PFSK-1 (cell line): ENCODE measurements at regions not wholly inside any gene's neighbourhood (a gene's known extent, or its start where the extent isn't known, plus 50 kb on each side); places are given as distances from the start of the nearest gene placed in this dataset.

Source experiments
- FOXP2 ChIP-seq: optimal IDR thresholded peaks from 2 replicates; pipeline ENCODE3; 2011; ENCODE audit warnings: borderline replicate concordance, control low read depth, inconsistent platforms; ENCODE audit not compliant: insufficient read depth; ENCODE audit errors: extremely low read length, extremely low read depth
- POLR2AphosphoS5 ChIP-seq: IDR thresholded peaks from 2 replicates; pipeline ENCODE4 v1.6.1; 2012; ENCODE audit warnings: low read depth, mild to moderate bottlenecking, control low read depth, low read length, moderate library complexity
- REST ChIP-seq, 2 experiments: IDR thresholded peaks; 2 replicates each; pipeline versions ENCODE4 v1.6.1 to v1.8.0; 2011 to 2012; ENCODE audit warnings: low read depth in 2 of 2, low read length in 2 of 2, control low read depth in 1 of 2, inconsistent platforms in 1 of 2, mild to moderate bottlenecking in 1 of 2, moderate library complexity in 1 of 2; ENCODE audit not compliant: insufficient read depth in 1 of 2
- SIN3A ChIP-seq: IDR thresholded peaks from 2 replicates; pipeline ENCODE4 v1.6.1; 2012; ENCODE audit warnings: mild to moderate bottlenecking, low read length, moderate library complexity, borderline replicate concordance; ENCODE audit not compliant: insufficient read depth
- TAF1 ChIP-seq: IDR thresholded peaks from 2 replicates; pipeline ENCODE4 v1.6.1; 2012; ENCODE audit warnings: low read length, control low read depth, borderline replicate concordance; ENCODE audit not compliant: insufficient read depth

GRCh38 chr6:139703780-139704179 lies 329.3 kb upstream of the CITED2 start:
- TF ChIP-seq POLR2AphosphoS5, result no peak
- no peak for TF ChIP-seq SIN3A
- TF ChIP-seq TAF1, result no peak
- no peak for TF ChIP-seq REST (IDR thresholded peaks at IDR 0.05; ENCODE audit: insufficient read depth in 1 of 2, low read depth in 2 of 2, low read length in 2 of 2)
- no peak for TF ChIP-seq FOXP2

- TF ChIP-seq REST (IDR thresholded peaks at IDR 0.05; ENCODE audit: insufficient read depth in 1 of 2, low read depth in 2 of 2, low read length in 2 of 2) (no peak), TAF1 (no peak), FOXP2 (no peak), POLR2AphosphoS5 (no peak), SIN3A (no peak)
Measured at GRCh38 chr6:139702706-139703105, 328.3 kb upstream of the CITED2 start.

GRCh38 chr6:139701695-139702094 lies 327.2 kb upstream of the CITED2 start:
- TF ChIP-seq FOXP2, result no peak
- no peak for TF ChIP-seq POLR2AphosphoS5
- TF ChIP-seq SIN3A, result no peak
- no peak for TF ChIP-seq TAF1
- TF ChIP-seq REST (IDR thresholded peaks at IDR 0.05; ENCODE audit: insufficient read depth in 1 of 2, low read depth in 2 of 2, low read length in 2 of 2), result no peak

- no peak for TF ChIP-seq SIN3A
- no peak for TF ChIP-seq POLR2AphosphoS5
- TF ChIP-seq FOXP2, result no peak
- TF ChIP-seq REST (IDR thresholded peaks at IDR 0.05; ENCODE audit: insufficient read depth in 1 of 2, low read depth in 2 of 2, low read length in 2 of 2), result no peak
- no peak for TF ChIP-seq TAF1
Measured at GRCh38 chr6:139701003-139701402, 326.6 kb upstream of the CITED2 start.

- no peak for TF ChIP-seq SIN3A
Measured at GRCh38 chr6:139699911-139700310, 325.5 kb upstream of the CITED2 start.
